HG02981 (cell line): ENCODE measurements at regions not wholly inside any gene's neighbourhood (a gene's known extent, or its start where the extent isn't known, plus 50 kb on each side); places are given as distances from the start of the nearest gene placed in this dataset.

Experiments
- ATAC-seq: cut with Tn5 transposase; IDR thresholded peaks from one replicate; pipeline ENCODE4 v1.9.1; 2021; ENCODE audit warnings: mild to moderate bottlenecking, moderate library complexity; ENCODE audit not compliant: unreplicated experiment

GRCh38 chr9:71590362-71590761 is 178.0 kb downstream of the CEMIP2 start:
- ATAC-seq, result no peak

GRCh38 chr9:71589612-71590011 is 178.7 kb downstream of the CEMIP2 start:
- ATAC-seq, result no peak

GRCh38 chr9:71587576-71588362 is 180.5 kb downstream of the CEMIP2 start:
- no peak for ATAC-seq

- no peak for ATAC-seq
Measured at GRCh38 chr9:71583792-71584191, 184.5 kb downstream of the CEMIP2 start.

- no peak for ATAC-seq
Measured at GRCh38 chr9:71582347-71582746, 186.0 kb downstream of the CEMIP2 start.

- no peak for ATAC-seq
Measured at GRCh38 chr9:71581101-71581500, 187.2 kb downstream of the CEMIP2 start.

GRCh38 chr9:71571186-71571585 is 197.1 kb downstream of the CEMIP2 start:
- no peak for ATAC-seq

GRCh38 chr9:71567890-71568289 is 200.4 kb downstream of the CEMIP2 start:
- ATAC-seq, result no peak

GRCh38 chr9:71562140-71562539 is 206.2 kb downstream of the CEMIP2 start:
- no peak for ATAC-seq

GRCh38 chr9:71557310-71557709 is 211.0 kb downstream of the CEMIP2 start:
- ATAC-seq, result no peak

- no peak for ATAC-seq
Measured at GRCh38 chr9:71552480-71552879, 215.8 kb downstream of the CEMIP2 start.

GRCh38 chr9:71549023-71549422 is 219.3 kb downstream of the CEMIP2 start:
- ATAC-seq, result peak; percentile 92

GRCh38 chr9:71544464-71544863 is 223.8 kb downstream of the CEMIP2 start:
- ATAC-seq, result no peak

GRCh38 chr9:71541436-71541835 is 226.9 kb downstream of the CEMIP2 start:
- no peak for ATAC-seq

GRCh38 chr9:71524996-71525580 is 243.2 kb downstream of the CEMIP2 start:
- ATAC-seq, result no peak

- ATAC-seq, result no peak
Measured at GRCh38 chr9:71524516-71524915, 243.8 kb downstream of the CEMIP2 start.

- ATAC-seq, result no peak
Measured at GRCh38 chr9:71521132-71521531, 247.2 kb downstream of the CEMIP2 start.

GRCh38 chr9:71519098-71519696 is 249.1 kb downstream of the CEMIP2 start:
- no peak for ATAC-seq

- no peak for ATAC-seq
Measured at GRCh38 chr9:71518045-71518827, 250.1 kb downstream of the CEMIP2 start.

- ATAC-seq, result no peak
Measured at GRCh38 chr9:71515626-71516025, 252.7 kb downstream of the CEMIP2 start.

GRCh38 chr9:71515107-71515506 is 253.2 kb downstream of the CEMIP2 start:
- no peak for ATAC-seq
